GM06990 (cell line): ENCODE measurements at regions not wholly inside any gene's neighbourhood (a gene's known extent, or its start where the extent isn't known, plus 50 kb on each side); places are given as distances from the start of the nearest gene placed in this dataset.

Experiments
- DNase-seq: peaks from one replicate; pipeline ENCODE4 v3.0.0-alpha.2; 2011; ENCODE audit not compliant: insufficient read length; ENCODE audit errors: extremely low read depth
- H3K27me3 ChIP-seq: replicated peaks from 2 replicates; pipeline ENCODE4 v1.6.0; 2011; ENCODE audit warnings: low read length; ENCODE audit not compliant: control insufficient read depth, insufficient read depth
- H3K36me3 ChIP-seq: 2 replicates; pipeline ENCODE4 v1.5.1; 2011; ENCODE audit warnings: low read length; ENCODE audit not compliant: control insufficient read depth, insufficient read depth
- H3K4me3 ChIP-seq: replicated peaks from 2 replicates; pipeline ENCODE4 v1.5.1; 2011; ENCODE audit warnings: low read depth, mild to moderate bottlenecking, control low read depth, low read length
- TF ChIP-seq, protein P1 (sequence below): IDR thresholded peaks from 2 replicates; pipeline ENCODE4 v1.5.1; 2011; ENCODE audit warnings: low read length, control low read depth, mild to moderate bottlenecking, inconsistent platforms; ENCODE audit not compliant: insufficient read depth, poor library complexity, severe bottlenecking

GRCh38 chr18:73038336-73038735 is 170.5 kb upstream of the NETO1 start:
- no peak overlapping the region for H3K4me3 ChIP-seq
- H3K36me3 ChIP-seq: no peaks in the 10 kb centered on the region
- DNase-seq: no peak
- H3K27me3 ChIP-seq: no peaks in the 10 kb centered on the region
- TF ChIP-seq, protein P1, sequence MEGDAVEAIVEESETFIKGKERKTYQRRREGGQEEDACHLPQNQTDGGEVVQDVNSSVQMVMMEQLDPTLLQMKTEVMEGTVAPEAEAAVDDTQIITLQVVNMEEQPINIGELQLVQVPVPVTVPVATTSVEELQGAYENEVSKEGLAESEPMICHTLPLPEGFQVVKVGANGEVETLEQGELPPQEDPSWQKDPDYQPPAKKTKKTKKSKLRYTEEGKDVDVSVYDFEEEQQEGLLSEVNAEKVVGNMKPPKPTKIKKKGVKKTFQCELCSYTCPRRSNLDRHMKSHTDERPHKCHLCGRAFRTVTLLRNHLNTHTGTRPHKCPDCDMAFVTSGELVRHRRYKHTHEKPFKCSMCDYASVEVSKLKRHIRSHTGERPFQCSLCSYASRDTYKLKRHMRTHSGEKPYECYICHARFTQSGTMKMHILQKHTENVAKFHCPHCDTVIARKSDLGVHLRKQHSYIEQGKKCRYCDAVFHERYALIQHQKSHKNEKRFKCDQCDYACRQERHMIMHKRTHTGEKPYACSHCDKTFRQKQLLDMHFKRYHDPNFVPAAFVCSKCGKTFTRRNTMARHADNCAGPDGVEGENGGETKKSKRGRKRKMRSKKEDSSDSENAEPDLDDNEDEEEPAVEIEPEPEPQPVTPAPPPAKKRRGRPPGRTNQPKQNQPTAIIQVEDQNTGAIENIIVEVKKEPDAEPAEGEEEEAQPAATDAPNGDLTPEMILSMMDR: no peak

DNA sequence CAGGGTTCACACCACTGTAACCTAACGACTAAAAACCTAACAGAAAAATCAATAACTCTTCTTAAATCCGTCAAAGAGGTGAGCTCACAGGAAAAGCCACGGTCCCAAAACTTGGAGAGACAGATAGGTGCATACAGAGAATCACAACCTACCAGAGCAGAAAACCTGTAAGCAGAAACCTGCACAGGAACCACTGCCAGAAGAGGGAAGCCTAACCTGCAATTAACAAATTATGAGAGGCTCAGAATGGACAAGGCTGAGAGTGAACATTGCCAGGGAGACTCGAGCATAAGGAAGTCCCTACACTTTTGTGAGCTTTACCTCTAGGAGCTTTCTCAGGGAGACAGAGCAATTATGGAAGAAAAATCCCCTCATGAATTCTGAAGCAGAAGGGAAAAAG is 156.2 kb upstream of the NETO1 start:
- H3K36me3 ChIP-seq: no peaks in the 10 kb centered on the region
- no peak overlapping the region for H3K4me3 ChIP-seq
- TF ChIP-seq, protein P1: peak; percentile 14
- DNase-seq: no peak
- H3K27me3 ChIP-seq: no peaks in the 10 kb centered on the region

DNA sequence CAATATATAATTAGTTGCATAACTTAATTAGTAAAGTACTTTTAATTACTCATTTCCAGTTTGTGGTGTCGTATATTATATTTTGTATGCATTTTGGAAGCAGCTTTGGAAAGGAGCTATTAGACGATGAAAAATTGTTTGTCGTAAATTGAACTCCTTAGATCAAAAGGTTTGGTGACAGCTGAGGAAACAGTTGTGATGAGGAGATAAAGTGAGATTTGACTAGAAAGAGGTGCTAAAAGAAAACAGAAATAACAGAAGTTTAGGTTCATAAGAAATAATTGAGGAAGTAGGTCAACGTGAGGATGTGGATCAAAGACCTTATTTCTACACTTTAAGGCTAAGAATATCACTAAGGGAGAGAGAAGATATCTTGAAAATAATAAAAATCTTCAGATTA is 141.9 kb upstream of the NETO1 start:
- H3K27me3 ChIP-seq: no peaks in the 10 kb centered on the region
- no peak for DNase-seq
- TF ChIP-seq, protein P1: no peak
- no peaks in the 10 kb centered on the region for H3K36me3 ChIP-seq
- no peak overlapping the region for H3K4me3 ChIP-seq

DNA sequence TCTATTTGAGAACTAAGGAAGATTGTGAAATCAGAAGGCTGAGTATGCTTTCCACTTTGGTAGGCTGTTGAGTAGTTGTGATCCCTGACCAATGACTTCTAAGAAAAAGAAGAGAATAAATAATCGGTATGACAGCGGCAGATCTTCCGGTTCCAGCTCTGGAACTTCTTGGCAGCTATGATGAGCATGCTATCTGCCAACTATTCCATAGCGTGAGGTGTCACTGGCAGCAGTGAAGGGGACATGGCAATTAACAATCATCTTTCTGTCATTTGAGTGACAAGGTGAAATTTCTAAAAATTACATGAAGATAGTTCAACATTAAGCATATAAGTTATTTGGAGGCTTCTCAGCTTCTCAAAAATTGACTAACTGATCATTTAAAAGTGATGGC is 140.1 kb upstream of the NETO1 start:
- TF ChIP-seq, protein P1: no peak
- Histone ChIP-seq H3K4me3 (no peak overlapping the region), H3K36me3 (no peaks in the 10 kb centered on the region), H3K27me3 (no peaks in the 10 kb centered on the region)
- DNase-seq: no peak

GRCh38 chr18:73007195-73007914 is 139.6 kb upstream of the NETO1 start:
- Histone ChIP-seq H3K36me3 (no peaks in the 10 kb centered on the region), H3K27me3 (no peaks in the 10 kb centered on the region), H3K4me3 (no peak overlapping the region)
- peak; percentile 9 for DNase-seq
- TF ChIP-seq, protein P1: no peak

DNA sequence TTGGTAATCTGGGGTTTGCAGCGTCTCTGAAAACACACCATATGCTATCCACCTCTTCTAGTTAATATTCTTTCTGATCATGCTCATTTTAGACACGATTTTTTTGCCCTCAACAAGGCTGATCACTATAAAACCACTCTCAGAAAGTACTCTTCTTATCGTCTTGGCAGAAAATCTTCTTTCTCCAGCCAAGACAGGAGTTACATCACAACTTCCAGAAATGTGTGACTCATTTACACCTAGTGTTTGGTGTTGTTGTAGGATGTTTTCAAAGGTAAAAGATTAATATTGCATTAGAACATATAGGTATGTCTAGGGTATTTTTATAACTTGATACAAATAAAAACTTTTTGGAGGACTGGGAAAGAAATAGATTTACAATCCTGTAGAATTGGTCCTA is 138.5 kb upstream of the NETO1 start:
- Histone ChIP-seq H3K27me3 (no peaks in the 10 kb centered on the region), H3K4me3 (no peak overlapping the region), H3K36me3 (no peaks in the 10 kb centered on the region)
- DNase-seq: no peak
- TF ChIP-seq, protein P1: no peak
